ENCODE measurements at regions not wholly inside any gene's neighbourhood (a gene's known extent, or its start where the extent isn't known, plus 50 kb on each side); places are given as distances from the start of the nearest gene placed in this dataset.

DNA sequence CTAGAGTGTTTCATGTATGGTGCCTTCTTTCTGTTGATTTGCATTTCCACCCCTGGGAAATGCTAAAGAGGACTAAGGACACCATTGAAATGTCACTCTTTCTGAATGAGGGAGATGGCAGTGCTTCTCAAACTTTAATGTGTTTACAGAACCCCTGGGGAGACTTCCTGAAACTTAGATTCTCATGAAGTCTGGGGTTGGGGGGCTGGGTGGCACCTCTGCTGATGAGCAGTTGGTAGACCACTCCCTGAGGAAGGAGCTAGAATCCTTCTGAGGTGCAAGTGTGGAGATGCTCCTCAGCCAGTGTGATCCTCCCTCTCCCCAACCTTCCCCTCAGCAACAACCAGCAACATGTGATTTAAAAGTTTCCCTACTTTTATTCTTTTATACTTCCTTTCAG, 546.8 kb downstream of the LRRC70 start:
- TF ChIP-seq, protein P1, sequence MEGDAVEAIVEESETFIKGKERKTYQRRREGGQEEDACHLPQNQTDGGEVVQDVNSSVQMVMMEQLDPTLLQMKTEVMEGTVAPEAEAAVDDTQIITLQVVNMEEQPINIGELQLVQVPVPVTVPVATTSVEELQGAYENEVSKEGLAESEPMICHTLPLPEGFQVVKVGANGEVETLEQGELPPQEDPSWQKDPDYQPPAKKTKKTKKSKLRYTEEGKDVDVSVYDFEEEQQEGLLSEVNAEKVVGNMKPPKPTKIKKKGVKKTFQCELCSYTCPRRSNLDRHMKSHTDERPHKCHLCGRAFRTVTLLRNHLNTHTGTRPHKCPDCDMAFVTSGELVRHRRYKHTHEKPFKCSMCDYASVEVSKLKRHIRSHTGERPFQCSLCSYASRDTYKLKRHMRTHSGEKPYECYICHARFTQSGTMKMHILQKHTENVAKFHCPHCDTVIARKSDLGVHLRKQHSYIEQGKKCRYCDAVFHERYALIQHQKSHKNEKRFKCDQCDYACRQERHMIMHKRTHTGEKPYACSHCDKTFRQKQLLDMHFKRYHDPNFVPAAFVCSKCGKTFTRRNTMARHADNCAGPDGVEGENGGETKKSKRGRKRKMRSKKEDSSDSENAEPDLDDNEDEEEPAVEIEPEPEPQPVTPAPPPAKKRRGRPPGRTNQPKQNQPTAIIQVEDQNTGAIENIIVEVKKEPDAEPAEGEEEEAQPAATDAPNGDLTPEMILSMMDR (IDR thresholded peaks at IDR 0.05) = no peak
- TF ChIP-seq POLR2A (IDR thresholded peaks at IDR 0.05) = no peak
